WI38 (cell line): ENCODE measurements at regions not wholly inside any gene's neighbourhood (a gene's known extent, or its start where the extent isn't known, plus 50 kb on each side); places are given as distances from the start of the nearest gene placed in this dataset.

Experiments
- H3K4me3 ChIP-seq: 2 replicates; pipeline ENCODE4 v1.5.1; 2011; ENCODE audit warnings: low read depth, mild to moderate bottlenecking, control low read depth, low read length
- TF ChIP-seq, protein P1 (sequence below): IDR thresholded peaks from 2 replicates; pipeline ENCODE4 v1.5.1; 2012; ENCODE audit warnings: low read depth, mild to moderate bottlenecking, control low read depth, low read length

GRCh38 chr7:123401295-123401694, 133.1 kb downstream of the IQUB start:
- TF ChIP-seq, protein P1, sequence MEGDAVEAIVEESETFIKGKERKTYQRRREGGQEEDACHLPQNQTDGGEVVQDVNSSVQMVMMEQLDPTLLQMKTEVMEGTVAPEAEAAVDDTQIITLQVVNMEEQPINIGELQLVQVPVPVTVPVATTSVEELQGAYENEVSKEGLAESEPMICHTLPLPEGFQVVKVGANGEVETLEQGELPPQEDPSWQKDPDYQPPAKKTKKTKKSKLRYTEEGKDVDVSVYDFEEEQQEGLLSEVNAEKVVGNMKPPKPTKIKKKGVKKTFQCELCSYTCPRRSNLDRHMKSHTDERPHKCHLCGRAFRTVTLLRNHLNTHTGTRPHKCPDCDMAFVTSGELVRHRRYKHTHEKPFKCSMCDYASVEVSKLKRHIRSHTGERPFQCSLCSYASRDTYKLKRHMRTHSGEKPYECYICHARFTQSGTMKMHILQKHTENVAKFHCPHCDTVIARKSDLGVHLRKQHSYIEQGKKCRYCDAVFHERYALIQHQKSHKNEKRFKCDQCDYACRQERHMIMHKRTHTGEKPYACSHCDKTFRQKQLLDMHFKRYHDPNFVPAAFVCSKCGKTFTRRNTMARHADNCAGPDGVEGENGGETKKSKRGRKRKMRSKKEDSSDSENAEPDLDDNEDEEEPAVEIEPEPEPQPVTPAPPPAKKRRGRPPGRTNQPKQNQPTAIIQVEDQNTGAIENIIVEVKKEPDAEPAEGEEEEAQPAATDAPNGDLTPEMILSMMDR = no peak
- H3K4me3 ChIP-seq = no peak overlapping the region

- H3K4me3 ChIP-seq = no peak overlapping the region
- TF ChIP-seq, protein P1 = no peak
Measured at GRCh38 chr7:123400196-123400595, 134.2 kb downstream of the IQUB start.

DNA sequence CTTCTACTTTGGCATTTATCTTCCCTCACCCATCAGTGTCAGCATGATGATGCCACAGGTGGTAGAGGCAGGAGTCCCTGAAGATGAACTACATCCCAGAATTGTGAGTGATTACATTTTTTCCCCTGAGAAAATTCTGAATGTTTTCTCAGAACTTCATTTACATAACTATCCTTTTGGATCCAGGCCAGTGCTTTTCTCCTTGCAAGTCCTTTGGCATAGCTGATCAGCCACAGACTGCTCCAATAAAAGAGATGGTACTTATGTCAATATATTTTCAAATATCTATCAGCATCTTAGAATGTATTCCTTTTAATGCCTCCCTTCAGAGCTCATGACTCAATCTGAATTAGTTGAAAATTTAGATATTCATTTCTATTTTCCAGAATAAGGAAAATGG, 135.5 kb downstream of the IQUB start:
- TF ChIP-seq, protein P1 = no peak

DNA sequence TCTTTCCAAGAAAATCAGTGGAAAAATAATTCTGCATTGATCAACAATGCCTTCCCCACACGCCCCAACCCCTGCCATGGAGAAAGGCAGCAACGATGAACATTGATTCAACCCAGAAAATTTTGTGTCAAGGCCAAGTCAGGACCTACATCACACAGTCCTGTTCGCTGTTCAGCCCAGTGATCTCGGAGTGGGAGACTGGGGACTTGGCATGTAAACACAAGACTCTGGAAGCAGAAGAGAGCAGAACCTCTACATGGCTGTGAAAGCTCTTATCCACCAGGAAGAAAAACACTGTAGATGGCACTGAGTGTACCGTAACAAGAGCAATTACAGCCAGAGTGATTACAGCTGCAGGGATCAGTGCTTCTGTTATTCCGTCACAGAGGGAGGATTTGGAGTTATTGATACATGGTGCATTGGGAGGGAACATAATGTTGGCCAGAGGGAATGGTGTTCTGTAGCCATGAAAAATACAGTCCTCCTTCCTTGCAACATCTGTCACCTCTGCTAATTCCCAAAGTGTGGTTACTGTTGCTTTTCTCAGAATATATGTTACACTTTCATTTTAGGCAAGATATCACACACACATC, 136.6 kb downstream of the IQUB start:
- TF ChIP-seq, protein P1 = no peak
- H3K4me3 ChIP-seq = no peak overlapping the region

More for the DNA sequence above, 135.5 kb downstream of the IQUB start:
- H3K4me3 ChIP-seq = no peak overlapping the region

DNA sequence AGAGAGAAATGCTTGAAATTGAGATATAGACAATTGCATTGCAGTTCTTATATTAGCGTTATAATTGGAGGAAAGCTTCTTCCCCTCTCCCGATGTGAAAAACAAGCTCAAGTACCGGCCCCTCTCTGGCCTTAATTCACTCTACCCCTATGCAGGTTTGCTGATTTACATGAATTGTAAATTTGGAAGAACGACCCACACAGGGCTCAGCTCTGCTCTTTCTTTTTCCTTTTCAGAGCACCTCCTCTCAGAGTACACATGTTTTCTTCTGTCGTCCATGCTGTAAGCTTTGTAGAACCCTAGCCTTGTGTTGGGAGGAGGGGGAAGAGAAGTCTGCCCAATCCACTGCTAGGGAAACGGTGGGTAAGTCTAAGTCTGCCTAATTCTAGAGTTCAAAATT, 140.8 kb downstream of the IQUB start:
- TF ChIP-seq, protein P1 = no peak
- H3K4me3 ChIP-seq = no peak overlapping the region

GRCh38 chr7:123372368-123372767, 162.0 kb downstream of the IQUB start:
- H3K4me3 ChIP-seq = no peak overlapping the region
- TF ChIP-seq, protein P1 = no peak

DNA sequence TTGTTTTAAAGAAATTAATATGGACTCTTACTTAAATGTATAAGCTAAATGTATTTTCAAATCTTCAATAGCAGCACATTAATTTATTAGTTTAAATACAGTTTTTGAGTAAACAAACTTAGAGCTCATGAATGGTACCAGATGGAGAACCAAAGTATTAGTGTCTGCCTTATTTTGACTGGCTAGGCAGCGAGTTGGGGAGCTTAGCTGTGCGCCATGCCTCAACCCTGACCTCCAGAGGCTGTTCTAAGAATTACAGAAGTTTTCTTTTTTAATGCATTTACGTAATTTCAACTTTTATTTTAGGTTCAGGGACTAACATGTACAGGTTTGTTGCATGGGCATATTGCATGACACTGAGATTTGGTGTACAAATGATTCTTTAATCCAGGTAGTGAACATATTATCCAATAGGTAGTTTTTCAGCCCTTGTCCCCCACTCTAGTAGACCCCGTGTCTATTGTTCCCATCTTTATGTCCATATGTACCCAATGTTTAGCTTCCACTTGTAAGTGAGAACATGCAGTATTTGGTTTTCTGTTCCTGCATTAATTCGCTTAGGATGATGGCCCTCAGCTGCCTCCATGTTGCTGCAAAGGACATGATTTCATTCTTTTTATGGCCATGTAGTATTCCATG, 166.8 kb downstream of the IQUB start:
- TF ChIP-seq, protein P1 = 0 out of 2 replicates have a peak, but pooled peaks have one; percentile 9
- no peak overlapping the region for H3K4me3 ChIP-seq
